ENCODE measurements at regions not wholly inside any gene's neighbourhood (a gene's known extent, or its start where the extent isn't known, plus 50 kb on each side); places are given as distances from the start of the nearest gene placed in this dataset.

- Histone ChIP-seq H3K36me3 (ENCODE audit: insufficient read depth, low read length) (no peaks in the 10 kb centered on the region), H3K27ac (ENCODE audit: low read depth, low read length, poor library complexity, severe bottlenecking) (no peak overlapping the region), H4K20me1 (ENCODE audit: insufficient read depth, low read length) (no peaks in the 10 kb centered on the region), H2AFZ (ENCODE audit: low read length) (no peak overlapping the region), H3K9me3 (ENCODE audit: low read length) (no peaks in the 10 kb centered on the region), H3K4me2 (ENCODE audit: low read length) (no peak overlapping the region), H3K79me2 (ENCODE audit: insufficient read depth, low read depth, low read length) (no peaks in the 10 kb centered on the region), H3K4me1 (ENCODE audit: insufficient read depth, low read length, poor library complexity, severe bottlenecking) (no peaks in the 10 kb centered on the region), H3K4me3 (ENCODE audit: low read depth, low read length, poor library complexity, severe bottlenecking) (no peak overlapping the region), H3K9me2 (ENCODE audit: insufficient read depth, low read length) (no peaks in the 10 kb centered on the region)
- DNase-seq (ENCODE audit: low spot score), result no peak
- ChIA-PET CTCF (ENCODE audit: unreplicated experiment) (no interaction called here), POLR2A (no interaction called here)
- BruUV-seq (replicated peaks), result no TSS peak
- TF ChIP-seq EZH2phosphoT487 (IDR thresholded peaks at IDR 0.05; ENCODE audit: borderline replicate concordance, low read depth, low read length) (no peak), CTCF (conservative IDR thresholded peaks at IDR 0.05; ENCODE audit: low read length) (no peak)
- intact Hi-C loops (cut with micrococcal nuclease; ENCODE audit: unreplicated experiment), result no loop called here
Measured at GRCh38 chr17:31754239-31754945, 104.7 kb downstream of the COPRS start.

- H4K20me1 ChIP-seq (ENCODE audit: insufficient read depth, low read length), result no peaks in the 10 kb centered on the region
- H3K9me3 ChIP-seq (ENCODE audit: low read length), result no peaks in the 10 kb centered on the region
- no peak overlapping the region for H2AFZ ChIP-seq (ENCODE audit: low read length)
- H3K79me2 ChIP-seq (ENCODE audit: insufficient read depth, low read depth, low read length), result no peaks in the 10 kb centered on the region
- no peak overlapping the region for H3K4me3 ChIP-seq (ENCODE audit: low read depth, low read length, poor library complexity, severe bottlenecking)
- no peak overlapping the region for H3K4me2 ChIP-seq (ENCODE audit: low read length)
- BruUV-seq (replicated peaks), result no TSS peak
- intact Hi-C loops (cut with micrococcal nuclease; ENCODE audit: unreplicated experiment), result no loop called here
- ChIA-PET CTCF (ENCODE audit: unreplicated experiment) (no interaction called here), POLR2A (no interaction called here)
- no peaks in the 10 kb centered on the region for H3K36me3 ChIP-seq (ENCODE audit: insufficient read depth, low read length)
- no peak for DNase-seq (ENCODE audit: low spot score)
- H3K27ac ChIP-seq (ENCODE audit: low read depth, low read length, poor library complexity, severe bottlenecking), result no peak overlapping the region
- H3K4me1 ChIP-seq (ENCODE audit: insufficient read depth, low read length, poor library complexity, severe bottlenecking), result no peaks in the 10 kb centered on the region
- no peak for TF ChIP-seq CTCF (conservative IDR thresholded peaks at IDR 0.05; ENCODE audit: low read length)
- TF ChIP-seq EZH2phosphoT487 (IDR thresholded peaks at IDR 0.05; ENCODE audit: borderline replicate concordance, low read depth, low read length), result no peak
- no peaks in the 10 kb centered on the region for H3K9me2 ChIP-seq (ENCODE audit: insufficient read depth, low read length)
Measured at GRCh38 chr17:31753011-31753410, 106.0 kb downstream of the COPRS start.

GRCh38 chr17:31752584-31752983 lies 106.5 kb downstream of the COPRS start:
- ChIA-PET POLR2A (no interaction called here), CTCF (ENCODE audit: unreplicated experiment) (no interaction called here)
- intact Hi-C loops (cut with micrococcal nuclease; ENCODE audit: unreplicated experiment), result no loop called here
- H3K4me3 ChIP-seq (ENCODE audit: low read depth, low read length, poor library complexity, severe bottlenecking), result no peak overlapping the region
- no peak overlapping the region for H2AFZ ChIP-seq (ENCODE audit: low read length)
- no peak overlapping the region for H3K27ac ChIP-seq (ENCODE audit: low read depth, low read length, poor library complexity, severe bottlenecking)
- H3K79me2 ChIP-seq (ENCODE audit: insufficient read depth, low read depth, low read length), result no peaks in the 10 kb centered on the region
- no peaks in the 10 kb centered on the region for H4K20me1 ChIP-seq (ENCODE audit: insufficient read depth, low read length)
- DNase-seq (ENCODE audit: low spot score), result no peak
- no TSS peak for BruUV-seq (replicated peaks)
- H3K4me1 ChIP-seq (ENCODE audit: insufficient read depth, low read length, poor library complexity, severe bottlenecking), result no peaks in the 10 kb centered on the region
- H3K9me3 ChIP-seq (ENCODE audit: low read length), result no peaks in the 10 kb centered on the region
- no peaks in the 10 kb centered on the region for H3K9me2 ChIP-seq (ENCODE audit: insufficient read depth, low read length)
- TF ChIP-seq EZH2phosphoT487 (IDR thresholded peaks at IDR 0.05; ENCODE audit: borderline replicate concordance, low read depth, low read length), result no peak
- no peak for TF ChIP-seq CTCF (conservative IDR thresholded peaks at IDR 0.05; ENCODE audit: low read length)
- no peaks in the 10 kb centered on the region for H3K36me3 ChIP-seq (ENCODE audit: insufficient read depth, low read length)
- no peak overlapping the region for H3K4me2 ChIP-seq (ENCODE audit: low read length)
